ENCODE measurements at regions not wholly inside any gene's neighbourhood (a gene's known extent, or its start where the extent isn't known, plus 50 kb on each side); places are given as distances from the start of the nearest gene placed in this dataset.
A peak's percentile ranks its signal among the peaks of the same experiment; 100 is the strongest.

DNA sequence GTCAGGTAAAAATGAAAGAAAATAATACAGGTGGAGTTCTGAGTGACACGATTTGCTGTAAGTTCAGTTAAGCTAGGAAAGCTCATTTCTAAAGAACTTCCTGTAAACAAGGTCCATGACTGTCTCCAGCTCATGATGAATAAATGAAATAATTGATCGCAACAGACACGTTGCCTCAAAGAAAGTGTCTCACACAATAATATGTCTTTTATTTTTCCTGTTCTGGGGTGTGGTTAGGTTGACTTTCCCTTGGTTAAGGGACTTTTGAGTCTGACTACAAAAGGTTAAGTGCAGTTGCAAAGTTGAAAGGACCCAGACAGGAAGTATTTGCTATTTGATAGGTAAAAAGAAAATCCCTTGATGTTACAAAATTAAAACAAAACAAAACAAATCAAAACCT lies 304.2 kb upstream of the PRDM1 start (continued):
- TF ChIP-seq, protein P1, sequence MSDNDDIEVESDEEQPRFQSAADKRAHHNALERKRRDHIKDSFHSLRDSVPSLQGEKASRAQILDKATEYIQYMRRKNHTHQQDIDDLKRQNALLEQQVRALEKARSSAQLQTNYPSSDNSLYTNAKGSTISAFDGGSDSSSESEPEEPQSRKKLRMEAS (IDR thresholded peaks at IDR 0.05): no peak
- TF ChIP-seq TP53 (CRISPR knock-in tag; IDR thresholded peaks at IDR 0.05): no peak
- TF ChIP-seq MAFK (IDR thresholded peaks at IDR 0.05; ENCODE audit: partially characterized antibody): no peak
- TF ChIP-seq MAZ (IDR thresholded peaks at IDR 0.05; ENCODE audit: borderline replicate concordance, low read depth, low read length): no peak
- TF ChIP-seq CHD4 (IDR thresholded peaks at IDR 0.05; ENCODE audit: borderline replicate concordance): no peak

DNA sequence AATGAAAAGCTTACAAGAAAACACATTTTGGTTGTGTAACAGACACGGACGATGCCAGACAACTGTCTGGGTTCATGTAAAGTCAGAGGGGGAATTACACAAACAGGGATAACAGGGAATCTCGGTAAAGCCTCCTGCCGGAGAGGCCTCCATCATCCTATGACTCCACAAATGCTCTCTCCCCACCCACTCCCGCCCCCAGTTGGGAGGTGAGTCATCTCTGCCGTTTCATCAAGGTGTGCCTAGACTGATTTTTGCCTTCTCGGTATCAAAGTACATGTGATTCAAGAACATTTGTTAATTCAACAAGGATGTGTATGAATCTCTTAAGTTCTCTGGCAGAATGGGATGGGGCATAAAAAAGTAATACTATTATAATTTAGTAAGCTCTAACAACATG lies 304.9 kb upstream of the PRDM1 start:
- no peaks in the 10 kb centered on the region for H3K4me1 ChIP-seq
- no peak overlapping the region for H3K4me3 ChIP-seq
- H3K9me3 ChIP-seq: peaks cover 3% of the 10 kb centered on the region; the same call in 1 of the 3 replicates
- no peak for DNase-seq (ENCODE audit: low read depth in 1 of 2, low spot score in 1 of 2)
- no peak overlapping the region for H3K27ac ChIP-seq
- CTCF ChIA-PET: no interaction called here
- POLR2A ChIA-PET: no interaction called here
- no peak for ATAC-seq
- TF ChIP-seq TP53 (CRISPR knock-in tag; IDR thresholded peaks at IDR 0.05) (no peak), ZFP36 (IDR thresholded peaks at IDR 0.05; ENCODE audit: borderline replicate concordance, partially characterized antibody) (no peak), KDM1A (IDR thresholded peaks at IDR 0.05; ENCODE audit: low read depth) (no peak), BHLHE40 (IDR thresholded peaks at IDR 0.05; ENCODE audit: low read depth, low read length) (no peak), MYC (IDR thresholded peaks at IDR 0.05; ENCODE audit: borderline replicate concordance, low read length) (no peak), HOXB5 (CRISPR knock-in tag; IDR thresholded peaks at IDR 0.05) (no peak)
- TF ChIP-seq, protein P2, sequence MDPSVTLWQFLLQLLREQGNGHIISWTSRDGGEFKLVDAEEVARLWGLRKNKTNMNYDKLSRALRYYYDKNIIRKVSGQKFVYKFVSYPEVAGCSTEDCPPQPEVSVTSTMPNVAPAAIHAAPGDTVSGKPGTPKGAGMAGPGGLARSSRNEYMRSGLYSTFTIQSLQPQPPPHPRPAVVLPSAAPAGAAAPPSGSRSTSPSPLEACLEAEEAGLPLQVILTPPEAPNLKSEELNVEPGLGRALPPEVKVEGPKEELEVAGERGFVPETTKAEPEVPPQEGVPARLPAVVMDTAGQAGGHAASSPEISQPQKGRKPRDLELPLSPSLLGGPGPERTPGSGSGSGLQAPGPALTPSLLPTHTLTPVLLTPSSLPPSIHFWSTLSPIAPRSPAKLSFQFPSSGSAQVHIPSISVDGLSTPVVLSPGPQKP (IDR thresholded peaks at IDR 0.05; ENCODE audit: low read depth, low read length): no peak
- TF ChIP-seq, protein P3, sequence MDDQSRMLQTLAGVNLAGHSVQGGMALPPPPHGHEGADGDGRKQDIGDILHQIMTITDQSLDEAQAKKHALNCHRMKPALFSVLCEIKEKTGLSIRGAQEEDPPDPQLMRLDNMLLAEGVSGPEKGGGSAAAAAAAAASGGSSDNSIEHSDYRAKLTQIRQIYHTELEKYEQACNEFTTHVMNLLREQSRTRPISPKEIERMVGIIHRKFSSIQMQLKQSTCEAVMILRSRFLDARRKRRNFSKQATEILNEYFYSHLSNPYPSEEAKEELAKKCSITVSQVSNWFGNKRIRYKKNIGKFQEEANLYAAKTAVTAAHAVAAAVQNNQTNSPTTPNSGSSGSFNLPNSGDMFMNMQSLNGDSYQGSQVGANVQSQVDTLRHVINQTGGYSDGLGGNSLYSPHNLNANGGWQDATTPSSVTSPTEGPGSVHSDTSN (IDR thresholded peaks at IDR 0.05): no peak
- FAIRE-seq: no peak
- WGBS (ENCODE audit: missing lambda C conversion rate): 71% methylated on average over 7 of the region's 7 CpGs
- H3K4me2 ChIP-seq: no peak overlapping the region

DNA sequence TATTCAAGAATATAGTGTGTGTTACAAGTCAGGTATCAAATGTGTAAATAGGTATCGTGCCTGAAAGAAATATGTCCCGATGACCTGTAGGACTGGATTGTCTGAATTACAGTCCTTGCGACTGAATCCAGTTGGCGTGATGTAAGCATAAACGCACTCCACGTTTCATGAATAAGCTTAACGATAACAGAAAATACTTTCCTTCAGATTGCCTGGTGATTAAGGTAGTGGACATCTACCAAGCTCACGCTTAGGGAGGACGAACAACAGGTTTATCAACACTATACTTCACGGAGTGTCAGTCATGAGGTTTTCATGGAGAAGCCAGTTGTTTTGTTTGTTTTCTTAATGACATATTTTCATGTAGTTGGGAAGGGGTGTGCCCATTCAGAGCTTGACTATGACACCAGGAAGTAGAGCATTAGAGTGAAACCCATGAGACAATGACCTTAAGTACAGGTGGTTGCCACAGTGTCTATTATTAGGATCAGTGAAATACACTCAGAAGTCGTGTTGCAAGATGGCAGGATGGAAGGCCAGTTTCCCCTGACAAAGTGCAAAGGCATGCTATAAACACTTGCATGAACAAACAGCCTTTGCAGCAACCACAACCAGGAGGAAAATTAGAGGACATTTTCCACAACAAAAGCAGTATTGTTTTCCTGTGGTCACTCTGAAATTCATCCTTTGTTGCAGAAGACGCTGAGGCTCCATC lies 305.8 kb upstream of the PRDM1 start:
- WGBS (ENCODE audit: missing lambda C conversion rate): 91% methylated on average over 12 of the region's 12 CpGs
- DNase-seq (ENCODE audit: low read depth in 1 of 2, low spot score in 1 of 2): peak in 1 of 2 experiments; percentile 21
- POLR2A ChIA-PET: no interaction called here

More for the DNA sequence above, 305.8 kb upstream of the PRDM1 start:
- H3K9me3 ChIP-seq: peaks cover 11% of the 10 kb centered on the region; the same call in 2 of the 3 replicates
- FAIRE-seq: no peak
- no peak for ATAC-seq
- no peak overlapping the region for H3K4me2 ChIP-seq
- H3K4me3 ChIP-seq: no peak overlapping the region
- TF ChIP-seq, protein P4, sequence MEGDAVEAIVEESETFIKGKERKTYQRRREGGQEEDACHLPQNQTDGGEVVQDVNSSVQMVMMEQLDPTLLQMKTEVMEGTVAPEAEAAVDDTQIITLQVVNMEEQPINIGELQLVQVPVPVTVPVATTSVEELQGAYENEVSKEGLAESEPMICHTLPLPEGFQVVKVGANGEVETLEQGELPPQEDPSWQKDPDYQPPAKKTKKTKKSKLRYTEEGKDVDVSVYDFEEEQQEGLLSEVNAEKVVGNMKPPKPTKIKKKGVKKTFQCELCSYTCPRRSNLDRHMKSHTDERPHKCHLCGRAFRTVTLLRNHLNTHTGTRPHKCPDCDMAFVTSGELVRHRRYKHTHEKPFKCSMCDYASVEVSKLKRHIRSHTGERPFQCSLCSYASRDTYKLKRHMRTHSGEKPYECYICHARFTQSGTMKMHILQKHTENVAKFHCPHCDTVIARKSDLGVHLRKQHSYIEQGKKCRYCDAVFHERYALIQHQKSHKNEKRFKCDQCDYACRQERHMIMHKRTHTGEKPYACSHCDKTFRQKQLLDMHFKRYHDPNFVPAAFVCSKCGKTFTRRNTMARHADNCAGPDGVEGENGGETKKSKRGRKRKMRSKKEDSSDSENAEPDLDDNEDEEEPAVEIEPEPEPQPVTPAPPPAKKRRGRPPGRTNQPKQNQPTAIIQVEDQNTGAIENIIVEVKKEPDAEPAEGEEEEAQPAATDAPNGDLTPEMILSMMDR (IDR thresholded peaks at IDR 0.05): no peak
- TF ChIP-seq, protein P5, sequence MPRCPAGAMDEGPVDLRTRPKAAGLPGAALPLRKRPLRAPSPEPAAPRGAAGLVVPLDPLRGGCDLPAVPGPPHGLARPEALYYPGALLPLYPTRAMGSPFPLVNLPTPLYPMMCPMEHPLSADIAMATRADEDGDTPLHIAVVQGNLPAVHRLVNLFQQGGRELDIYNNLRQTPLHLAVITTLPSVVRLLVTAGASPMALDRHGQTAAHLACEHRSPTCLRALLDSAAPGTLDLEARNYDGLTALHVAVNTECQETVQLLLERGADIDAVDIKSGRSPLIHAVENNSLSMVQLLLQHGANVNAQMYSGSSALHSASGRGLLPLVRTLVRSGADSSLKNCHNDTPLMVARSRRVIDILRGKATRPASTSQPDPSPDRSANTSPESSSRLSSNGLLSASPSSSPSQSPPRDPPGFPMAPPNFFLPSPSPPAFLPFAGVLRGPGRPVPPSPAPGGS (IDR thresholded peaks at IDR 0.05): no peak
- TF ChIP-seq HEYL (CRISPR knock-in tag; IDR thresholded peaks at IDR 0.05): no peak
- TF ChIP-seq KDM5A (IDR thresholded peaks at IDR 0.05): no peak
- TF ChIP-seq, protein P6, sequence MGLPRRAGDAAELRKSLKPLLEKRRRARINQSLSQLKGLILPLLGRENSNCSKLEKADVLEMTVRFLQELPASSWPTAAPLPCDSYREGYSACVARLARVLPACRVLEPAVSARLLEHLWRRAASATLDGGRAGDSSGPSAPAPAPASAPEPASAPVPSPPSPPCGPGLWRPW (IDR thresholded peaks at IDR 0.05): no peak
- TF ChIP-seq ZSCAN20 (CRISPR knock-in tag; IDR thresholded peaks at IDR 0.05): no peak
- TF ChIP-seq FOSB (CRISPR knock-in tag; IDR thresholded peaks at IDR 0.05): no peak
- CTCF ChIA-PET: no interaction called here
- H3K27ac ChIP-seq: no peak overlapping the region
- no peaks in the 10 kb centered on the region for H3K4me1 ChIP-seq
